Pons (tissue), 1 donor: ENCODE measurements at regions not wholly inside any gene's neighbourhood (a gene's known extent, or its start where the extent isn't known, plus 50 kb on each side); places are given as distances from the start of the nearest gene placed in this dataset.

ENCODE experiments used
- DNase-seq: peaks from one replicate; pipeline ENCODE4 v3.0.0-alpha.2; 2016; ENCODE audit warnings: low spot score

DNA sequence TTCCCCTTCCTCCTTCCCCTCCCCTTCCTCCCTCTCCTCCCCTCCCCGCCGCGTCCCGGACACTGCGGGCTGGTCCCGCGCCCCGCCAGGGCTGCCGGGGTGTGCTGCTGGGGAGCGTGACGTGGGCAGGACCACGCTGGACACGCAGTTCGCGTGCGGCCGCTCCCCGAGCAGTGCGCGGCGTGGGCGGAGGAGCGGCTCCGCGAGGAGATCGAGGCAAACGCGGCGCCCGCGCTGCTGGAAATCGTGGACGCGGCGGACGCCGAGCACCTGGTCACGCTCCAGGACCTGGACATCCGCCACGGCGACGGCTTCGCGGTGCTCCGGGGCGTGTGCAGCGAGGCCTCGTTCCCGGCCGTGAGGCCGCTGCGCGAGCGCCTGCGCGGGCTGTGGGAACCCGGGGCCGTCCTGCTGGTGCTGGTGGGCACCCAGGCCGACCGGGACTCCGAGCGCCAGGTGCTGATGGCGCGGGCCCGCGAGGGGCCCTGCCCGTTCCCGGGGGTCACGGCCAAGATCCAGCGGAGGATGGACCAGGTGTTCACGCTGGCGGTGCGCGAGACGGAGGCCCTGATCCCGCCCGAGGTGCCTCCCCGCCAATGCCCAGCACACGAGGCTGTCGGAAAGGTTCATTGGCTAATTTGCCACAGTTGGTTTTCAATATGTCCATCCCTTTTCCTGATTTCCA is 84.3 kb downstream of the TNFAIP2 start:
- no peak for DNase-seq

DNA sequence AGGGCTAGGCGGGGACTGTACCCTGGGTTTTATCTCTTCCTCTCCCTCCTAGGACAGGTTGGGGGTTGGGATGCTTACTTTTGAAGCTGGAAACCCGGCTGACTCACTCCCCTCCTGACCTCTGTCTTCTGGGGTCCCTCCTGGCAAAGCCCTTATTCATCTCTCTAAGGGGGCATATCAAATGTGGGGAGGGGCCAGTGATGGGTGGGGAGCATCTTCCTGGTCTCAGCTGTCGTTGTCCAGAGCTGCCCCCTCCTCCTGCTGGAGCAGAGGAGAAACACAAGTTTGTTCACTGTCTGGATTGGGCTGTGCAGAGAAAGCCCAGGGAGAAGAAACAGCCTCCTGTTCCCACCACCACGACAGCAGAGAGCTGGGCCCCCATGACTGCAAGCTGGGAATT is 85.8 kb downstream of the TNFAIP2 start:
- no peak for DNase-seq

- DNase-seq: no peak
Measured at GRCh38 chr14:103209506-103209905, 86.2 kb downstream of the TNFAIP2 start.

GRCh38 chr14:103213331-103213730 is 90.1 kb downstream of the TNFAIP2 start:
- no peak for DNase-seq

- no peak for DNase-seq
Measured at GRCh38 chr14:103214461-103214958, 91.2 kb downstream of the TNFAIP2 start.

DNA sequence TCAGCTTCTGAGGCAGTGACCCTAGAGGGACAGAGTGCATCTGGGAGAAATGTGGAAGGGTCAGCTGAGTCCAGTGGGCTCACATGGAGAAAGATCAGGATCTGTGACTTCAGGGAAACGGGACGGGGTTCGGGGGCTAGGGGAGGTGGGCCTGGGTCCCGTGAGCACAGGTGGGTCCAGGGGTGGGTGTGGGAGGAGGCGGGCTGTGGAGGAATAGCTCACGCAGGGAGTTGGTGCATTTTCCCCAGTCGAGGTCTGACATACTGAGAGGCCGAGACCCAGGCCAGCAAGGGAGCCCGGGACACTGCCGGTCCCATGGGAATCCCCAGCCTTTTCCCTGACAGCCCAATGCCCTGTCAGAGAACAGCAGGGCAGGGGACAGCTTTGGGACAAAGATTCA is 93.1 kb downstream of the TNFAIP2 start:
- DNase-seq: no peak

GRCh38 chr14:103216857-103217256 is 93.6 kb downstream of the TNFAIP2 start:
- DNase-seq: no peak

DNA sequence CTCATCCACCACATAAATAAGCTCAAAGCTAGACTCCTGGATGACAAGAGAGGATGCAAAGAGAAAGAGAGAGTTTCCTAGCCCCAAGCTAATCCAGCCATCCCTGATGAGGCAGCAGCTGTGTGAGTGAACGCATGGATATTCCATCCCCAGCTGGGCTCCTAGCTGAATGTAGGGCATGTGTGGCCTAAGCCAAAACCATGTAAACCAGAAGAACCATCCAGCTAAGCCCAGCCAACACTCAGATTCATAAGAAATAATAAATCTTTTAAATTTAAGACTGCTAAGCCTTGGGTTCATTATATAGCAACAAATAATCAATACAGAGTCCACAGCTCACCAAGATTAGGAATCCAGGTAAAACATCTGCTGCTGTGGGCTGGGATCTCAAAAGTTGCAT is 94.3 kb downstream of the TNFAIP2 start:
- DNase-seq: no peak

DNA sequence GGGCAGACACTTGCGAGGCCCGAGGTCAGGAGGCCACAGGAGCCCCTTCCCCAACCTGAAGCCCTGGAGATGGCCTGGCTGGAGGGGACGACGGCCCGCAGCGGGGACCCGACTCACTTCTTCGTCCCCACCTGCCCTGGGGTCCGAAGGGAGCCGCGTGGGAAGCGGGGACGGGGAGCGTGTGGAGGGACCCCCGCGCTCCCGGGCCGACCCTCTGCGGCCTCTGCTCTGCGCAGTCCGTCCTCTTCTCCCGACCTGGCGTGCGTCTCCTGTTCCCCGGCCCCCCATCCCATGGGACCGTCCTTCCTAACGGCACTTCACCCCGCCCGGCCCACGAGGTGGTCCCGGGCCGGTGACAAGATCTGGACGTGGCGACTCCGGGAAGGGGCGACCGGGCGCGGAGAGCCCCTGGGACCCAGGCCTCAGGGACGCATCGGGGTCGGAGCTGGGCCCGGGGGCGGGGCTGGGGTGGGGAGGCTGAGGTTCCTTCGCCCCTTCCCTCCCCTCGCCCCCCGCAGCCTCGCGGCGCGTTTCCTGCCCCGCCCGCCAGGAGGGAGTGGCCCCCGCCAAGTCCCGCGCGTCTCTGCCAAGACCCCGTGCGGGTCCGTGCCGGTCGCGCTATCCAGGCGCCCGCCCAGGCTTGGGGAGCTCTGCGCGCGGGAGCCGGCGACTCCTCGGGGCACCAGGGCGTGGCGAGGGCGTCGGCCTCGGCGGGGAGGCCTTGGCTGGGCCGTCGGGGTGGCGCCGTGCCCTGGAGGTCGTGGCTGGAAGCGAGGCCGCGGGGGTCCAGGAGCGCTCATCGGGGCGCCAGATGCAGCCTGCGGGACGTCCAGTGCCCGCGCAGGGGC is 97.1 kb downstream of the TNFAIP2 start:
- DNase-seq: no peak

- DNase-seq: no peak
Measured at GRCh38 chr14:103220982-103221641, 97.9 kb downstream of the TNFAIP2 start.

GRCh38 chr14:103221781-103222358 is 98.6 kb downstream of the TNFAIP2 start:
- DNase-seq: no peak

DNA sequence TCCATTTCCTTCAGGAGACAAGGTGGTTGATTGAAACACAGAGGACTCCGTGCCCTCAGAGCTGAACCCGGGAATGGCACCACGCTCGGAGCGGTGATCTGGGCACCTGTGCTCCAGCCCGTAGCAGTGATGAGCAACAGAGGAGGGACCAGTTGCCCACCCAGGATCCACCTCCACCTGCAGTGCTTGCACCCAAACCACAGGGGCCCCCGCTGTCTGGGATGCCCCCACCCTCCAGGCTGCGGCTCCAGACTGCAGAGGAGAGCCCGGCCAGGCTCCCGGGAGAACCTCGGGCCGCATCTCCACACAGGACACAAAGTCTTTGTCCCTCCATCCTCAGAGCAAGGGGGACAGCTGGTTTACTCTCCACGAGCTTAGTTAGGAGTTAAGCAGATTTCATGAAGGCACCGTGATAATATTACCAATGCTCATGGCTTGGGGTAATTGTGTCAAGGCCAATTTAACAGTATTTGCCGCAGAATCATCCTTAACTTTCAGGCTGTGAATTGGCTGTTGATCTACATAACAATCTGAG is 100.6 kb downstream of the TNFAIP2 start:
- no peak for DNase-seq

- no peak for DNase-seq
Measured at GRCh38 chr14:103225062-103225461, 101.8 kb downstream of the TNFAIP2 start.

DNA sequence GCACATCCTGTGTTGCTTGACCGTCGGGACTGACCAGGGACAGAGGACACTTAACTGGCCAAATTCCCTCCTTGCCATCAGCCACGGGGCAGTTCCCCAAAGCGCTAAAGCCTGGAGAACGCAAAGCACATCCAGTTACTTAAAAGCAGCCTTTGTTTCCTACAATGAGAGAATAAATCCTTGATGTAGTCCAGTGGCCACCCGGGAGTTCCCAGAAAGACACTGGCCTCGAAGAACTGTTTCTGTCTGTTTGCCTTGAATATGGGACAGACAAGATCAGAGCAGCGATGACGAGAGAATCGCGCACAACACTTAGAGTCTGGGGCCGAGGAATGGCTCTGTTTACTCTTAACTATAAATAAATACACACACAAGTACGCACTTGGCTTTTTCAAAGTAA is 102.2 kb downstream of the TNFAIP2 start:
- DNase-seq: peak; percentile 36

- no peak for DNase-seq
Measured at GRCh38 chr14:103227094-103227768, 104.0 kb downstream of the TNFAIP2 start.

DNA sequence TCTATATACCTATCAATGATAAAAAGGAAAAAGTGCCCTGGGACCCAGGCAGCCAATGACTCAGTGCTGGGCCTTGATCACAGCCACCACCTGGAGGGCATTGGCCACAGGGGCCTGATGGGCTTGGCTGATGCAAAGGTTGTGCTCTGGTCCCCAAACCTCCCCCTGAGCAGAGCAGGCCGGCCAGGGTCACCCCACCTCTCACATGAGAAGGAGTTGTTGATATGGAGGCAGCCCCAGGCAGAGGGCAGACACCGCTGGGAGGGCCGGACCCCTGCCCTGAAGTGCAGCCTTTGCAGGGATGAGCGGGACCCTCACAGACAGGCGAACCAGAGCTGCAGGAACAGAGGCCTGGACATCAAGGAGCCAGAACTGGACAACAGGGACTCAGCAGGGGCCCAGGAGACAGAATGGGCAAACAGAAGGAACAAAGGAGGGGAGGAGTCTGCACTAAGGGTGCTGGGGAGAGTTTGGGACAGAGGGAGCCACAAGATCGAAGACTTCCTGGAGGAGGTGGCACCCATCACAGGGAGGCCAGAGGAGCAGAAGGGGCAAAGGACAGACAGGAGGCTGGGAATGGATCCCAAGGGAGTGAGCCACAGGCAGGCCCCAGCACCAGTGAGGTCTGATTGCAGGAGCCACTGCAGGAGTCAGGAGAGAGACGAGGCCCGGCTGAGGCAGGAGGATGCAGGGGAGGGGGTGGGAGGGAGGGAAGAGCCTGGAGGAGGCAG is 105.0 kb downstream of the TNFAIP2 start:
- no peak for DNase-seq

DNA sequence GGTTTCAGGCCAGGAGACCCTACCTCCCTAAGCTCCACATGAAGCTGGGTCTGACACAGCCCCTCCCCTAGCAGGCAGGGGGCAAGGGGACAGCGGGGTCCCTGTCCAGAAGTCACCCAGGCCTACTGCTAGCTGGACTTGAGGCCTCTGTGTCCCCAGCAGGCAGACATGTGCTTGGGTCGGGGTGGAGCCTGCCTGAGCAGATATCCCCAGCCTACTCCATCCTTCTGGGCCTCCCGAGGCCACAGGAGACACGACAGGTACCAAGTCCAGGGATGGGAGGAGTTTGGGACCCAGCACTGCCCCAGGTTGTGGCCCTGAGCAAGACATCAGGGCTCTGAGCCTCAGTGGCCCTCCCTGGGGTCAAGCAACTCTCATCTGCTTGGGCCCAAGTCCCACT is 105.2 kb upstream of the EIF5 start:
- DNase-seq: no peak

DNA sequence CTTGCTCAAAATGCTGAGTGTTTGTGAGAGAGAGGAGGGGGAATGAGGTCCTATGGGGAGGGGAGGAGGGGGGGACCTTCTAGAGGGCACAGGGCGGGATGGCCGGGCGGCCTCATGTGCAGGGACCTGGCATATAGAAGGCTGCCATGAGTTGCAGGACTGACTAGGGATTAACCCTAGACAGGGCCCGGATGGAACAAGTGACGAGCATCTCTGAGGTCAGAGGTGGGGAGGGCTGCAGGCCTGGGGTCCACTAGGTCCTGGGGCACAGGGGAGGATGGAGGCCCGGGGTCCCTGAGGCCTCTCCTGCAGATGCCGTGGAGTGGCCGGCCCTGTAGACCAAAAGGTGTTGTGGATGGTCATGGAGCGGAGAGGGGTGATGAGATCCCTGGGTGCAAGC is 104.0 kb upstream of the EIF5 start:
- DNase-seq: no peak

- no peak for DNase-seq
Measured at GRCh38 chr14:103230658-103231334, 103.2 kb upstream of the EIF5 start.

GRCh38 chr14:103231376-103232019 is 102.5 kb upstream of the EIF5 start:
- no peak for DNase-seq
